Tibial nerve (tissue), 3 donors: ENCODE measurements at regions not wholly inside any gene's neighbourhood (a gene's known extent, or its start where the extent isn't known, plus 50 kb on each side); places are given as distances from the start of the nearest gene placed in this dataset.

ENCODE experiments used
- POLR2A ChIP-seq, 2 donors: fragments of 450-650 bp; IDR thresholded peaks; one replicate each; pipeline ENCODE4 v1.6.1; 2017; ENCODE audit warnings: antibody characterized with exemption in 2 of 2, mild to moderate bottlenecking in 2 of 2, moderate library complexity in 2 of 2
- TF ChIP-seq, protein P1 (sequence below), 5 experiments: fragments of 200-600 bp in 3 of 5; fragments of 450-650 bp in 2 of 5; sonication (generic) in 3 of 5; IDR thresholded peaks; one replicate each; pipeline ENCODE4 v1.5.1; 2016 to 2019; ENCODE audit warnings: antibody characterized with exemption in 5 of 5, mild to moderate bottlenecking in 3 of 5, moderate library complexity in 2 of 5

DNA sequence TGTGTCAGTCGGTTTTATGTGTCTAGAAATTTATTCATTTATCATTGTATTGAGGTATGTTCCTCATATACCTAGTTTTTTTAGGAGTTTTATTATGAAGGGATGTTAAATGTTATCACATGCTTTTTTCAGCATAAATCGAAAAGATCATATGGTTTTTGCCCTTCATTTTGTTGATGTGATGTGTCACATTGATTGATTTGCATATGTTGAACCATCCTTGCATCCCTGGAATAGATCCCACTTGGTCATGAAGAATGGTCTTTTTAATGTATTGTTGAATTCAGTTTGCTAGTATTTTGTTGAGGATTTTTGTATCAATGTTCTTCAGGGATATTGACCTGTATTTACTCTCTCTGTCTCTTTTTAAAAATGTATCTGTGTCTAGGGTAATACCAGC is 230.3 kb downstream of the RAP2B start:
- TF ChIP-seq, protein P1, sequence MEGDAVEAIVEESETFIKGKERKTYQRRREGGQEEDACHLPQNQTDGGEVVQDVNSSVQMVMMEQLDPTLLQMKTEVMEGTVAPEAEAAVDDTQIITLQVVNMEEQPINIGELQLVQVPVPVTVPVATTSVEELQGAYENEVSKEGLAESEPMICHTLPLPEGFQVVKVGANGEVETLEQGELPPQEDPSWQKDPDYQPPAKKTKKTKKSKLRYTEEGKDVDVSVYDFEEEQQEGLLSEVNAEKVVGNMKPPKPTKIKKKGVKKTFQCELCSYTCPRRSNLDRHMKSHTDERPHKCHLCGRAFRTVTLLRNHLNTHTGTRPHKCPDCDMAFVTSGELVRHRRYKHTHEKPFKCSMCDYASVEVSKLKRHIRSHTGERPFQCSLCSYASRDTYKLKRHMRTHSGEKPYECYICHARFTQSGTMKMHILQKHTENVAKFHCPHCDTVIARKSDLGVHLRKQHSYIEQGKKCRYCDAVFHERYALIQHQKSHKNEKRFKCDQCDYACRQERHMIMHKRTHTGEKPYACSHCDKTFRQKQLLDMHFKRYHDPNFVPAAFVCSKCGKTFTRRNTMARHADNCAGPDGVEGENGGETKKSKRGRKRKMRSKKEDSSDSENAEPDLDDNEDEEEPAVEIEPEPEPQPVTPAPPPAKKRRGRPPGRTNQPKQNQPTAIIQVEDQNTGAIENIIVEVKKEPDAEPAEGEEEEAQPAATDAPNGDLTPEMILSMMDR (IDR thresholded peaks at IDR 0.05), result no peak
- TF ChIP-seq POLR2A (IDR thresholded peaks at IDR 0.05), result no peak
